IgD-negative memory B cell (primary cell): ENCODE measurements at regions not wholly inside any gene's neighbourhood (a gene's known extent, or its start where the extent isn't known, plus 50 kb on each side); places are given as distances from the start of the nearest gene placed in this dataset.

Experiments
- H3K27ac Mint-ChIP-seq, 3 donors: one replicate each; pipeline ENCODE4 v1.8.0; 2020 to 2022; ENCODE audit warnings: mild to moderate bottlenecking in 3 of 3, mixed read lengths in 3 of 3, moderate library complexity in 1 of 3
- H3K27me3 Mint-ChIP-seq: one replicate; pipeline ENCODE4 v1.8.0; 2021; ENCODE audit warnings: mixed read lengths
- H3K36me3 Mint-ChIP-seq: one replicate; pipeline ENCODE4 v1.8.0; 2020; ENCODE audit warnings: mild to moderate bottlenecking, mixed read lengths
- H3K4me1 Mint-ChIP-seq, 3 donors: one replicate each; pipeline ENCODE4 v1.8.0; 2020 to 2022; ENCODE audit warnings: mixed read lengths in 3 of 3, mild to moderate bottlenecking in 1 of 3
- H3K4me3 Mint-ChIP-seq, 4 donors: one replicate each; pipeline ENCODE4 v1.8.0; 2020 to 2022; ENCODE audit warnings: mild to moderate bottlenecking in 4 of 4, mixed read lengths in 4 of 4, moderate library complexity in 3 of 4
- H3K9me3 Mint-ChIP-seq, 3 donors: one replicate each; pipeline ENCODE4 v1.8.0; 2020 to 2021; ENCODE audit warnings: mixed read lengths in 3 of 3, mild to moderate bottlenecking in 1 of 3

GRCh38 chr18:78199611-78200010, 780.0 kb upstream of the SALL3 start:
- Mint-ChIP-seq H3K27me3 (no peaks in the 10 kb centered on the region), H3K4me3 (no peak overlapping the region), H3K4me1 (no peaks in the 10 kb centered on the region), H3K27ac (no peak overlapping the region), H3K36me3 (no peaks in the 10 kb centered on the region), H3K9me3 (peaks cover 1 to 23% (median 7%) of the 10 kb centered on the region in 3 donors)

GRCh38 chr18:78207942-78208341, 771.7 kb upstream of the SALL3 start:
- Mint-ChIP-seq H3K36me3 (no peaks in the 10 kb centered on the region), H3K27ac (no peak overlapping the region), H3K4me3 (peak overlapping the region in 1 of 4 donors; percentile 33), H3K9me3 (peaks cover 0 to 7% (median 0%) of the 10 kb centered on the region in 3 donors), H3K4me1 (no peaks in the 10 kb centered on the region), H3K27me3 (no peaks in the 10 kb centered on the region)

- no peak overlapping the region for H3K27ac Mint-ChIP-seq
- no peak overlapping the region for H3K4me3 Mint-ChIP-seq
- no peaks in the 10 kb centered on the region for H3K27me3 Mint-ChIP-seq
- H3K4me1 Mint-ChIP-seq, result no peaks in the 10 kb centered on the region
- peaks cover 0 to 8% (median 0%) of the 10 kb centered on the region in 3 donors for H3K9me3 Mint-ChIP-seq
- H3K36me3 Mint-ChIP-seq, result no peaks in the 10 kb centered on the region
Measured at GRCh38 chr18:78208461-78208860, 771.2 kb upstream of the SALL3 start.

- peaks cover 0 to 5% (median 0%) of the 10 kb centered on the region in 3 donors for H3K9me3 Mint-ChIP-seq
- no peak overlapping the region for H3K4me3 Mint-ChIP-seq
- H3K27ac Mint-ChIP-seq, result no peak overlapping the region
- H3K36me3 Mint-ChIP-seq, result no peaks in the 10 kb centered on the region
- no peaks in the 10 kb centered on the region for H3K27me3 Mint-ChIP-seq
- no peaks in the 10 kb centered on the region for H3K4me1 Mint-ChIP-seq
Measured at GRCh38 chr18:78213361-78213994, 766.1 kb upstream of the SALL3 start.

GRCh38 chr18:78221496-78221895, 758.1 kb upstream of the SALL3 start:
- no peaks in the 10 kb centered on the region for H3K4me1 Mint-ChIP-seq
- H3K36me3 Mint-ChIP-seq, result no peaks in the 10 kb centered on the region
- no peaks in the 10 kb centered on the region for H3K27me3 Mint-ChIP-seq
- H3K4me3 Mint-ChIP-seq, result no peak overlapping the region
- H3K27ac Mint-ChIP-seq, result no peak overlapping the region
- H3K9me3 Mint-ChIP-seq, result peaks cover 0 to 7% (median 4%) of the 10 kb centered on the region in 3 donors

- no peaks in the 10 kb centered on the region for H3K27me3 Mint-ChIP-seq
- no peak overlapping the region for H3K27ac Mint-ChIP-seq
- H3K36me3 Mint-ChIP-seq, result no peaks in the 10 kb centered on the region
- peaks cover 0 to 2% (median 0%) of the 10 kb centered on the region in 3 donors for H3K4me1 Mint-ChIP-seq
- H3K4me3 Mint-ChIP-seq, result no peak overlapping the region
- H3K9me3 Mint-ChIP-seq, result peaks cover 0 to 4% (median 3%) of the 10 kb centered on the region in 3 donors
Measured at GRCh38 chr18:78228974-78229373, 750.6 kb upstream of the SALL3 start.

GRCh38 chr18:78230911-78231310, 748.7 kb upstream of the SALL3 start:
- H3K4me3 Mint-ChIP-seq, result no peak overlapping the region

GRCh38 chr18:78232196-78232595, 747.4 kb upstream of the SALL3 start:
- Mint-ChIP-seq H3K36me3 (no peaks in the 10 kb centered on the region), H3K9me3 (peaks cover 0 to 1% (median 0%) of the 10 kb centered on the region in 3 donors), H3K4me3 (no peak overlapping the region), H3K4me1 (peaks cover 0 to 2% (median 0%) of the 10 kb centered on the region in 3 donors), H3K27ac (no peak overlapping the region), H3K27me3 (no peaks in the 10 kb centered on the region)

More at GRCh38 chr18:78230911-78231310, 748.7 kb upstream of the SALL3 start:
- Mint-ChIP-seq H3K36me3 (no peaks in the 10 kb centered on the region), H3K27me3 (no peaks in the 10 kb centered on the region), H3K4me1 (peaks cover 0 to 2% (median 0%) of the 10 kb centered on the region in 3 donors), H3K27ac (no peak overlapping the region), H3K9me3 (peaks cover 0 to 3% (median 0%) of the 10 kb centered on the region in 3 donors)

GRCh38 chr18:78237864-78238263, 741.8 kb upstream of the SALL3 start:
- Mint-ChIP-seq H3K4me1 (peaks cover 0 to 2% (median 0%) of the 10 kb centered on the region in 3 donors), H3K9me3 (peaks cover 0 to 2% (median 1%) of the 10 kb centered on the region in 3 donors), H3K36me3 (no peaks in the 10 kb centered on the region), H3K27ac (no peak overlapping the region), H3K27me3 (no peaks in the 10 kb centered on the region), H3K4me3 (no peak overlapping the region)

- H3K4me3 Mint-ChIP-seq, result no peak overlapping the region
Measured at GRCh38 chr18:78238404-78239089, 741.1 kb upstream of the SALL3 start.

GRCh38 chr18:78239090-78239457, 740.5 kb upstream of the SALL3 start:
- Mint-ChIP-seq H3K4me3 (no peak overlapping the region), H3K27me3 (no peaks in the 10 kb centered on the region), H3K27ac (no peak overlapping the region), H3K4me1 (peaks cover 0 to 2% (median 0%) of the 10 kb centered on the region in 3 donors), H3K9me3 (peaks cover 0 to 2% (median 1%) of the 10 kb centered on the region in 3 donors), H3K36me3 (no peaks in the 10 kb centered on the region)

More at GRCh38 chr18:78238404-78239089, 741.1 kb upstream of the SALL3 start:
- H3K27ac Mint-ChIP-seq, result no peak overlapping the region
- H3K9me3 Mint-ChIP-seq, result peaks cover 0 to 2% (median 1%) of the 10 kb centered on the region in 3 donors
- no peaks in the 10 kb centered on the region for H3K27me3 Mint-ChIP-seq
- no peaks in the 10 kb centered on the region for H3K36me3 Mint-ChIP-seq
- peaks cover 0 to 2% (median 0%) of the 10 kb centered on the region in 3 donors for H3K4me1 Mint-ChIP-seq

GRCh38 chr18:78240101-78240500, 739.5 kb upstream of the SALL3 start:
- H3K4me3 Mint-ChIP-seq, result no peak overlapping the region
- H3K9me3 Mint-ChIP-seq, result peaks cover 1 to 3% (median 3%) of the 10 kb centered on the region in 3 donors
- no peaks in the 10 kb centered on the region for H3K27me3 Mint-ChIP-seq
- H3K27ac Mint-ChIP-seq, result no peak overlapping the region
- H3K4me1 Mint-ChIP-seq, result peaks cover 0 to 2% (median 1%) of the 10 kb centered on the region in 3 donors
- H3K36me3 Mint-ChIP-seq, result no peaks in the 10 kb centered on the region

- Mint-ChIP-seq H3K9me3 (peaks cover 3 to 5% (median 5%) of the 10 kb centered on the region in 3 donors), H3K36me3 (no peaks in the 10 kb centered on the region), H3K27me3 (no peaks in the 10 kb centered on the region), H3K4me3 (no peak overlapping the region), H3K4me1 (peaks cover 0 to 2% (median 1%) of the 10 kb centered on the region in 3 donors), H3K27ac (no peak overlapping the region)
Measured at GRCh38 chr18:78240627-78241252, 738.9 kb upstream of the SALL3 start.

- H3K9me3 Mint-ChIP-seq, result peaks cover 3 to 9% (median 5%) of the 10 kb centered on the region in 3 donors
- H3K27ac Mint-ChIP-seq, result no peak overlapping the region
- peaks cover 1% of the 10 kb centered on the region for H3K27me3 Mint-ChIP-seq
- H3K36me3 Mint-ChIP-seq, result no peaks in the 10 kb centered on the region
- H3K4me3 Mint-ChIP-seq, result no peak overlapping the region
- H3K4me1 Mint-ChIP-seq, result peaks cover 0 to 2% (median 1%) of the 10 kb centered on the region in 3 donors
Measured at GRCh38 chr18:78241535-78242253, 737.9 kb upstream of the SALL3 start.

- Mint-ChIP-seq H3K36me3 (no peaks in the 10 kb centered on the region), H3K4me3 (no peak overlapping the region), H3K27ac (no peak overlapping the region)
Measured at GRCh38 chr18:78242254-78242643, 737.4 kb upstream of the SALL3 start.

More at GRCh38 chr18:78242254-78242643, 737.4 kb upstream of the SALL3 start:
- Mint-ChIP-seq H3K9me3 (peaks cover 3 to 9% (median 5%) of the 10 kb centered on the region in 3 donors), H3K27me3 (peaks cover 1% of the 10 kb centered on the region), H3K4me1 (peaks cover 0 to 2% (median 1%) of the 10 kb centered on the region in 3 donors)
